ENCODE measurements at regions not wholly inside any gene's neighbourhood (a gene's known extent, or its start where the extent isn't known, plus 50 kb on each side); places are given as distances from the start of the nearest gene placed in this dataset.

DNA sequence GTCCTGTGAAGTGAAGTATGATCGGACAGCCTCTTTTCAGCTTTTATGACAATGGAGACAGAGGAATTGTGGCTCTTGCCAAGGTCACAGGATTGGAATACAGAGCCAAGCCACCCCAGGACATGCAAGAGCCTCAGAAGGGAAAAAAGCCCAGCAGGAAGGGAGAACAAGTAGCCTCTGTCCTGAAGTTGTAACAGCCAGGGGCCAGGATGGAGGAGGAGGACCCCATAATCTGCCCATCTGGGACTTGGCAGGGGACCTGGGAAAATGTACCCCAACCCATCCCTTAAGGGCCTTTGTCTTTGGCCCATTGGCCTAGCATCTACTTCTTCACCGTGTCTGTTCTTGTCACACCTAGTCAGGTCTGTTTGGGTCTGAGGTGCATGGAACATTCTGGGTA is 60.4 kb upstream of the POLG start:
- TF ChIP-seq, protein P1, sequence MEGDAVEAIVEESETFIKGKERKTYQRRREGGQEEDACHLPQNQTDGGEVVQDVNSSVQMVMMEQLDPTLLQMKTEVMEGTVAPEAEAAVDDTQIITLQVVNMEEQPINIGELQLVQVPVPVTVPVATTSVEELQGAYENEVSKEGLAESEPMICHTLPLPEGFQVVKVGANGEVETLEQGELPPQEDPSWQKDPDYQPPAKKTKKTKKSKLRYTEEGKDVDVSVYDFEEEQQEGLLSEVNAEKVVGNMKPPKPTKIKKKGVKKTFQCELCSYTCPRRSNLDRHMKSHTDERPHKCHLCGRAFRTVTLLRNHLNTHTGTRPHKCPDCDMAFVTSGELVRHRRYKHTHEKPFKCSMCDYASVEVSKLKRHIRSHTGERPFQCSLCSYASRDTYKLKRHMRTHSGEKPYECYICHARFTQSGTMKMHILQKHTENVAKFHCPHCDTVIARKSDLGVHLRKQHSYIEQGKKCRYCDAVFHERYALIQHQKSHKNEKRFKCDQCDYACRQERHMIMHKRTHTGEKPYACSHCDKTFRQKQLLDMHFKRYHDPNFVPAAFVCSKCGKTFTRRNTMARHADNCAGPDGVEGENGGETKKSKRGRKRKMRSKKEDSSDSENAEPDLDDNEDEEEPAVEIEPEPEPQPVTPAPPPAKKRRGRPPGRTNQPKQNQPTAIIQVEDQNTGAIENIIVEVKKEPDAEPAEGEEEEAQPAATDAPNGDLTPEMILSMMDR (conservative IDR thresholded peaks at IDR 0.05): no peak
- TF ChIP-seq EZH2 (IDR thresholded peaks at IDR 0.05; ENCODE audit: low read depth): no peak
- CTCF ChIA-PET: interaction anchor here (0.6 kb wide), 1 partner anchor 23 kb away, joined by 3 read pairs; no protein-coding TSS in a partner anchor
- BruUV-seq (replicated peaks): no TSS peak

GRCh38 chr15:89393056-89393455 is 58.4 kb upstream of the POLG start:
- Histone ChIP-seq H3K4me2 (no peak overlapping the region), H3K27me3 (ENCODE audit: insufficient read depth, low read depth) (no peaks in the 10 kb centered on the region), H3K9me3 (ENCODE audit: insufficient read depth, low read depth) (no peaks in the 10 kb centered on the region), H3K4me1 (replicated peaks; ENCODE audit: insufficient read depth) (peaks cover 6% of the 10 kb centered on the region; the same call in 1 of the 2 replicates), H3K4me3 (no peak overlapping the region), H2AFZ (no peak overlapping the region), H3K27ac (no peak overlapping the region), H3K36me3 (ENCODE audit: low read depth) (no peaks in the 10 kb centered on the region), H3F3A (ENCODE audit: insufficient read depth, low read depth) (peaks cover 9% of the 10 kb centered on the region; the same call in 1 of the 2 replicates), H3K79me2 (ENCODE audit: low read depth) (no peaks in the 10 kb centered on the region), H4K20me1 (ENCODE audit: insufficient read depth) (no peaks in the 10 kb centered on the region), H3K9me2 (ENCODE audit: insufficient read depth) (no peaks in the 10 kb centered on the region)
- no peak for TF ChIP-seq EZH2 (IDR thresholded peaks at IDR 0.05; ENCODE audit: low read depth)
- TF ChIP-seq, protein P1 (conservative IDR thresholded peaks at IDR 0.05): no peak
- no peak for DNase-seq
- no TSS peak for BruUV-seq (replicated peaks)
- ChIA-PET POLR2A (ENCODE audit: unreplicated experiment) (no interaction called here), CTCF (interaction anchor here (0.6 kb wide), 1 partner anchor 512 kb away, joined by 4 read pairs; no protein-coding TSS in a partner anchor)
- intact Hi-C loops (cut with micrococcal nuclease; ENCODE audit: unreplicated experiment): no loop called here

More for the DNA sequence above, 60.4 kb upstream of the POLG start:
- H3K4me3 ChIP-seq: no peak overlapping the region
- intact Hi-C loops (cut with micrococcal nuclease; ENCODE audit: unreplicated experiment): no loop called here
- no peaks in the 10 kb centered on the region for H3K79me2 ChIP-seq (ENCODE audit: low read depth)
- H3K27ac ChIP-seq: no peak overlapping the region
- DNase-seq: no peak
- no peaks in the 10 kb centered on the region for H4K20me1 ChIP-seq (ENCODE audit: insufficient read depth)
- POLR2A ChIA-PET (ENCODE audit: unreplicated experiment): no interaction called here
- H3K4me2 ChIP-seq: no peak overlapping the region
- no peaks in the 10 kb centered on the region for H3K9me3 ChIP-seq (ENCODE audit: insufficient read depth, low read depth)
- H3K27me3 ChIP-seq (ENCODE audit: insufficient read depth, low read depth): no peaks in the 10 kb centered on the region
- no peaks in the 10 kb centered on the region for H3K36me3 ChIP-seq (ENCODE audit: low read depth)
- peaks cover 6% of the 10 kb centered on the region; the same call in 1 of the 2 replicates for H3K4me1 ChIP-seq (replicated peaks; ENCODE audit: insufficient read depth)
- no peaks in the 10 kb centered on the region for H3K9me2 ChIP-seq (ENCODE audit: insufficient read depth)
- H3F3A ChIP-seq (ENCODE audit: insufficient read depth, low read depth): peaks cover 17% of the 10 kb centered on the region; the same call in 1 of the 2 replicates
- no peak overlapping the region for H2AFZ ChIP-seq

DNA sequence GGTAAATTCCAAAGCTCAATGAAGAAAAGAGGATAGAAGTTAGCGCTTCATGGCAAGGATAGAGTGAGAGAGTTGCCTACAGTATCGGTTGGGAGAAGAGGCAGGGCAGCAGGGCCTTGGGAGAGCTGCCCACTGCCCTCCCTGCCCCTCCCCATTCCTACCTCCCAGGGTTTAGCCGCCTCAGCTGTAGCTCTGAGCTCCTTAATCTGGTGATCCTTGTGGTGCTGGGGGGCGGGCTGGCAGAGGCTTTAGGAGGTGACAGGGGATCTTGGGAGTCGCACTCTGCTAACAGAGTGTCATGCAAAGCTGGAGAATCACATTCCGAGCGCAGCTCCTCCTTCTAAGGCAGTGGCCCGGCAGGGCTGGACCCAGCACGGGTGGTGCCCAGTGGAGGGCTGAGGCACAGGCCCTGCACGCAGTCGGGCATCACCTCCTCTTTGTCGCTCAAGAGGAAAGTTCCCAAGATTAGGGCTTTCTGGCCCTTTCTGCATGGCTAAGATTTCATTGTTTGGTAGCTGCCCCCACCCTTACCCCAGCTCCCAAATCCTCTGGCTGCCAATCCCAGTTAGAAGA is 57.1 kb upstream of the POLG start:
- H3K79me2 ChIP-seq (ENCODE audit: low read depth): no peaks in the 10 kb centered on the region
- TF ChIP-seq, protein P1 (conservative IDR thresholded peaks at IDR 0.05): no peak
- no peak for TF ChIP-seq EZH2 (IDR thresholded peaks at IDR 0.05; ENCODE audit: low read depth)
- no TSS peak for BruUV-seq (replicated peaks)
- no peaks in the 10 kb centered on the region for H3K27me3 ChIP-seq (ENCODE audit: insufficient read depth, low read depth)
- H2AFZ ChIP-seq: no peak overlapping the region
- no peaks in the 10 kb centered on the region for H3K36me3 ChIP-seq (ENCODE audit: low read depth)
- no peaks in the 10 kb centered on the region for H3K9me2 ChIP-seq (ENCODE audit: insufficient read depth)
- H3K9me3 ChIP-seq (ENCODE audit: insufficient read depth, low read depth): no peaks in the 10 kb centered on the region
- no peak overlapping the region for H3K4me3 ChIP-seq
- intact Hi-C loops (cut with micrococcal nuclease; ENCODE audit: unreplicated experiment): no loop called here
- ChIA-PET CTCF (interaction anchor here (0.6 kb wide), 1 partner anchor 145 kb away, joined by 3 read pairs; no protein-coding TSS in a partner anchor), POLR2A (ENCODE audit: unreplicated experiment) (no interaction called here)
- no peak overlapping the region for H3K4me2 ChIP-seq
- H4K20me1 ChIP-seq (ENCODE audit: insufficient read depth): no peaks in the 10 kb centered on the region
- H3F3A ChIP-seq (ENCODE audit: insufficient read depth, low read depth): peaks cover 8% of the 10 kb centered on the region; the same call in 1 of the 2 replicates
- no peak for DNase-seq
- no peak overlapping the region for H3K27ac ChIP-seq
- H3K4me1 ChIP-seq (replicated peaks; ENCODE audit: insufficient read depth): peaks cover 6% of the 10 kb centered on the region; the same call in 1 of the 2 replicates
